ENCODE measurements at regions not wholly inside any gene's neighbourhood (a gene's known extent, or its start where the extent isn't known, plus 50 kb on each side); places are given as distances from the start of the nearest gene placed in this dataset.

GRCh38 chr11:119802670-119803069, 73.7 kb upstream of the NECTIN1 start:
- peaks cover 13% of the 10 kb centered on the region for H3K27me3 Mint-ChIP-seq
- no peak overlapping the region for H3K4me3 Mint-ChIP-seq
- no peaks in the 10 kb centered on the region for H3K36me3 Mint-ChIP-seq (ENCODE audit: low read depth)
- H3K4me1 Mint-ChIP-seq (ENCODE audit: low read depth): no peaks in the 10 kb centered on the region
- H3K27ac Mint-ChIP-seq: no peak overlapping the region
- intact Hi-C loops (cut with micrococcal nuclease): no loop called here
- no peaks in the 10 kb centered on the region for H3K9me3 Mint-ChIP-seq

GRCh38 chr11:119800619-119801018, 71.6 kb upstream of the NECTIN1 start:
- Mint-ChIP-seq H3K27ac (no peak overlapping the region), H3K9me3 (no peaks in the 10 kb centered on the region), H3K36me3 (ENCODE audit: low read depth) (no peaks in the 10 kb centered on the region), H3K4me1 (ENCODE audit: low read depth) (no peaks in the 10 kb centered on the region), H3K27me3 (peaks cover 24% of the 10 kb centered on the region), H3K4me3 (no peak overlapping the region)
- intact Hi-C loops (cut with micrococcal nuclease): no loop called here

GRCh38 chr11:119800171-119800570, 71.2 kb upstream of the NECTIN1 start:
- Mint-ChIP-seq H3K9me3 (no peaks in the 10 kb centered on the region), H3K27ac (no peak overlapping the region), H3K27me3 (peaks cover 24% of the 10 kb centered on the region), H3K4me3 (no peak overlapping the region), H3K4me1 (ENCODE audit: low read depth) (no peaks in the 10 kb centered on the region), H3K36me3 (ENCODE audit: low read depth) (no peaks in the 10 kb centered on the region)
- intact Hi-C loops (cut with micrococcal nuclease): no loop called here

GRCh38 chr11:119798656-119799055, 69.7 kb upstream of the NECTIN1 start:
- Mint-ChIP-seq H3K4me3 (no peak overlapping the region), H3K27ac (no peak overlapping the region), H3K4me1 (ENCODE audit: low read depth) (no peaks in the 10 kb centered on the region), H3K27me3 (peaks cover 24% of the 10 kb centered on the region), H3K36me3 (ENCODE audit: low read depth) (no peaks in the 10 kb centered on the region), H3K9me3 (no peaks in the 10 kb centered on the region)
- intact Hi-C loops (cut with micrococcal nuclease): no loop called here

- Mint-ChIP-seq H3K4me3 (no peak overlapping the region), H3K9me3 (no peaks in the 10 kb centered on the region), H3K4me1 (ENCODE audit: low read depth) (no peaks in the 10 kb centered on the region), H3K27me3 (peaks cover 28% of the 10 kb centered on the region), H3K36me3 (ENCODE audit: low read depth) (no peaks in the 10 kb centered on the region), H3K27ac (no peak overlapping the region)
- intact Hi-C loops (cut with micrococcal nuclease): no loop called here
Measured at GRCh38 chr11:119797736-119798135, 68.7 kb upstream of the NECTIN1 start.

GRCh38 chr11:119797123-119797611, 68.2 kb upstream of the NECTIN1 start:
- H3K36me3 Mint-ChIP-seq (ENCODE audit: low read depth): no peaks in the 10 kb centered on the region
- no peak overlapping the region for H3K27ac Mint-ChIP-seq
- H3K4me1 Mint-ChIP-seq (ENCODE audit: low read depth): no peaks in the 10 kb centered on the region
- no peak overlapping the region for H3K4me3 Mint-ChIP-seq
- intact Hi-C loops (cut with micrococcal nuclease): no loop called here
- H3K27me3 Mint-ChIP-seq: peaks cover 28% of the 10 kb centered on the region
- no peaks in the 10 kb centered on the region for H3K9me3 Mint-ChIP-seq

GRCh38 chr11:119796363-119797060, 67.5 kb upstream of the NECTIN1 start:
- Mint-ChIP-seq H3K36me3 (ENCODE audit: low read depth) (no peaks in the 10 kb centered on the region), H3K9me3 (no peaks in the 10 kb centered on the region), H3K27ac (no peak overlapping the region), H3K27me3 (peaks cover 25% of the 10 kb centered on the region), H3K4me1 (ENCODE audit: low read depth) (no peaks in the 10 kb centered on the region), H3K4me3 (no peak overlapping the region)
- intact Hi-C loops (cut with micrococcal nuclease): no loop called here

- Mint-ChIP-seq H3K36me3 (ENCODE audit: low read depth) (no peaks in the 10 kb centered on the region), H3K27me3 (peaks cover 28% of the 10 kb centered on the region), H3K9me3 (no peaks in the 10 kb centered on the region), H3K4me3 (no peak overlapping the region), H3K27ac (no peak overlapping the region), H3K4me1 (ENCODE audit: low read depth) (no peaks in the 10 kb centered on the region)
- intact Hi-C loops (cut with micrococcal nuclease): no loop called here
Measured at GRCh38 chr11:119795690-119796089, 66.7 kb upstream of the NECTIN1 start.

GRCh38 chr11:119795231-119795630, 66.2 kb upstream of the NECTIN1 start:
- no peaks in the 10 kb centered on the region for H3K9me3 Mint-ChIP-seq
- H3K36me3 Mint-ChIP-seq (ENCODE audit: low read depth): no peaks in the 10 kb centered on the region
- no peak overlapping the region for H3K4me3 Mint-ChIP-seq
- intact Hi-C loops (cut with micrococcal nuclease): no loop called here
- peaks cover 28% of the 10 kb centered on the region for H3K27me3 Mint-ChIP-seq
- H3K27ac Mint-ChIP-seq: no peak overlapping the region
- no peaks in the 10 kb centered on the region for H3K4me1 Mint-ChIP-seq (ENCODE audit: low read depth)

GRCh38 chr11:119794756-119795155, 65.8 kb upstream of the NECTIN1 start:
- Mint-ChIP-seq H3K36me3 (ENCODE audit: low read depth) (no peaks in the 10 kb centered on the region), H3K9me3 (no peaks in the 10 kb centered on the region), H3K27ac (no peak overlapping the region), H3K4me1 (ENCODE audit: low read depth) (no peaks in the 10 kb centered on the region), H3K4me3 (no peak overlapping the region), H3K27me3 (peaks cover 28% of the 10 kb centered on the region)
- intact Hi-C loops (cut with micrococcal nuclease): no loop called here

- H3K4me1 Mint-ChIP-seq (ENCODE audit: low read depth): no peaks in the 10 kb centered on the region
- no peak overlapping the region for H3K27ac Mint-ChIP-seq
- no peaks in the 10 kb centered on the region for H3K36me3 Mint-ChIP-seq (ENCODE audit: low read depth)
- no peaks in the 10 kb centered on the region for H3K9me3 Mint-ChIP-seq
- H3K27me3 Mint-ChIP-seq: peaks cover 28% of the 10 kb centered on the region
- intact Hi-C loops (cut with micrococcal nuclease): no loop called here
- H3K4me3 Mint-ChIP-seq: no peak overlapping the region
Measured at GRCh38 chr11:119794141-119794665, 65.2 kb upstream of the NECTIN1 start.

- no peaks in the 10 kb centered on the region for H3K4me1 Mint-ChIP-seq (ENCODE audit: low read depth)
- no peaks in the 10 kb centered on the region for H3K9me3 Mint-ChIP-seq
- H3K4me3 Mint-ChIP-seq: no peak overlapping the region
- peaks cover 25% of the 10 kb centered on the region for H3K27me3 Mint-ChIP-seq
- no peak overlapping the region for H3K27ac Mint-ChIP-seq
- H3K36me3 Mint-ChIP-seq (ENCODE audit: low read depth): no peaks in the 10 kb centered on the region
- intact Hi-C loops (cut with micrococcal nuclease): no loop called here
Measured at GRCh38 chr11:119793335-119793984, 64.5 kb upstream of the NECTIN1 start.

- Mint-ChIP-seq H3K9me3 (no peaks in the 10 kb centered on the region), H3K27ac (no peak overlapping the region), H3K4me1 (ENCODE audit: low read depth) (no peaks in the 10 kb centered on the region), H3K36me3 (ENCODE audit: low read depth) (no peaks in the 10 kb centered on the region), H3K27me3 (peaks cover 21% of the 10 kb centered on the region), H3K4me3 (no peak overlapping the region)
- intact Hi-C loops (cut with micrococcal nuclease): no loop called here
Measured at GRCh38 chr11:119791701-119792151, 62.7 kb upstream of the NECTIN1 start.

- Mint-ChIP-seq H3K4me1 (ENCODE audit: low read depth) (no peaks in the 10 kb centered on the region), H3K27me3 (peaks cover 18% of the 10 kb centered on the region), H3K4me3 (no peak overlapping the region), H3K9me3 (no peaks in the 10 kb centered on the region), H3K27ac (no peak overlapping the region), H3K36me3 (ENCODE audit: low read depth) (no peaks in the 10 kb centered on the region)
- intact Hi-C loops (cut with micrococcal nuclease): no loop called here
Measured at GRCh38 chr11:119791047-119791446, 62.0 kb upstream of the NECTIN1 start.
